ENCODE measurements at regions not wholly inside any gene's neighbourhood (a gene's known extent, or its start where the extent isn't known, plus 50 kb on each side); places are given as distances from the start of the nearest gene placed in this dataset.

DNA sequence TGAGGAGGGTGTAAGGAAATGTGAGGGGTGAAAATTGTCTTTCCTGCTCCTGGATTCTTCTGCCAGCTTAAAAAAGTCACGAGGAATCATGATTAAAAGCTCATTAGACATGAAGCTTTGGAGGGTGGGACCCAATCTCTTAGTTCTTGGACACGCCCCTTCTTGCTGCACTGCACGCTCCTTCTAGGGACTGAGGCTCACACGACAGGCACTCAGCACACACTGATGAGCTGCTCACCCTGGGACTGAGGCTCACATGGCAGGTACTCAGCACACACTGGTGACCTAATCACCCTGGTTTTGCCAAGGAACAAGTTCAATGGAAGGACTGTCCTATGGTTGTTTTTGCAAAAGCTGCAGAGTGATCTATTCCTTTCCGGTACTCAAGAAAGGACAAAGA, 65.8 kb upstream of the ELMO1 start:
- H3K27me3 ChIP-seq = no peaks in the 10 kb centered on the region
- H3K4me3 ChIP-seq = no peak overlapping the region
- no peaks in the 10 kb centered on the region for H3K36me3 ChIP-seq
- no peak for DNase-seq
- no peaks in the 10 kb centered on the region for H3K9me3 ChIP-seq
- H3K4me1 ChIP-seq = no peaks in the 10 kb centered on the region
- intact Hi-C loops (cut with DNase I) = no loop called here
- 69 to 73% methylated on average over 5 of the region's 5 CpGs for WGBS, 2 donors
- H3K27ac ChIP-seq = no peak overlapping the region
- TF ChIP-seq POLR2AphosphoS5 (IDR thresholded peaks at IDR 0.05) (no peak), POLR2A (IDR thresholded peaks at IDR 0.05) (no peak), EP300 (IDR thresholded peaks at IDR 0.05) (no peak)
- TF ChIP-seq, protein P1, sequence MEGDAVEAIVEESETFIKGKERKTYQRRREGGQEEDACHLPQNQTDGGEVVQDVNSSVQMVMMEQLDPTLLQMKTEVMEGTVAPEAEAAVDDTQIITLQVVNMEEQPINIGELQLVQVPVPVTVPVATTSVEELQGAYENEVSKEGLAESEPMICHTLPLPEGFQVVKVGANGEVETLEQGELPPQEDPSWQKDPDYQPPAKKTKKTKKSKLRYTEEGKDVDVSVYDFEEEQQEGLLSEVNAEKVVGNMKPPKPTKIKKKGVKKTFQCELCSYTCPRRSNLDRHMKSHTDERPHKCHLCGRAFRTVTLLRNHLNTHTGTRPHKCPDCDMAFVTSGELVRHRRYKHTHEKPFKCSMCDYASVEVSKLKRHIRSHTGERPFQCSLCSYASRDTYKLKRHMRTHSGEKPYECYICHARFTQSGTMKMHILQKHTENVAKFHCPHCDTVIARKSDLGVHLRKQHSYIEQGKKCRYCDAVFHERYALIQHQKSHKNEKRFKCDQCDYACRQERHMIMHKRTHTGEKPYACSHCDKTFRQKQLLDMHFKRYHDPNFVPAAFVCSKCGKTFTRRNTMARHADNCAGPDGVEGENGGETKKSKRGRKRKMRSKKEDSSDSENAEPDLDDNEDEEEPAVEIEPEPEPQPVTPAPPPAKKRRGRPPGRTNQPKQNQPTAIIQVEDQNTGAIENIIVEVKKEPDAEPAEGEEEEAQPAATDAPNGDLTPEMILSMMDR (IDR thresholded peaks at IDR 0.05) = no peak

DNA sequence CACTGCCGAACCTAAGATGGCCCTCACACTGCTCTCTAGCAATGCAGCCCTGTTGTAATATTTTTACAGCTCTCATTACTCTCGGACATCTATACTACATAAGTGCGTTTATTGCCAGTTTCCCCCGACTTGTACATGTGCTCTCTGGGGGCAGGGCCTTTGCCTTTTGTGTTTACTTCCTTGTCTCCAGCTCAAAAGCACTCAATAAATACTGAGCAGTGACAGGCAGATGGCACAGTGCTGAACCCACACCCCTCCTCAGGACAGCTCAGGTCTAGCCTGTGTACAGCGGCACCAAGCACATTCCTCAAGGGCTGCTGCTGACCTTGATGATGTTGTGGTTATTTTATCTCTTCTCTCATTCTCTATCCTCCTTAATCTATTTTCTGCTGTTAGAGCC, 68.0 kb upstream of the ELMO1 start:
- intact Hi-C loops (cut with DNase I) = no loop called here
- TF ChIP-seq EP300 (IDR thresholded peaks at IDR 0.05) (no peak), POLR2AphosphoS5 (IDR thresholded peaks at IDR 0.05) (no peak), POLR2A (IDR thresholded peaks at IDR 0.05) (no peak)
- TF ChIP-seq, protein P1 (IDR thresholded peaks at IDR 0.05) = no peak

DNA sequence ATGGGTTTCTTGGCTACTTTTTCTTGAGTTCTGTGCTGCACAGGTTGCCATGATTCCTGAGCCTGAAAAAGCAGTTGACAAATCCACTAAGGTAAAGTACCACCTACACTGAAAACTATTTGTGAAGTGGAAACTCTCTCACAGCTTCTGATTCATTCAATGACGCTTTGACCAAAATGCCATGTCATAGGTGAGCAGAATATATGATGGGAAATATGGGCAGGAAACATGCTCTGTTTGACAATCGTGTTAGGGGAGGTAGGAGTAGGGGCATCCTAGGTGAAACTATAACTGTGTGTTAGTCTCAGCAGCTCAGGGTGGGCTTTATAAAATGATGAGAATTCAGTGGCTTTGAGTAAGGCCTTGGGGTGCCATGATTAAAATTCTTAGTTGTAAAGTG, 69.6 kb upstream of the ELMO1 start:
- H3K9me3 ChIP-seq = peaks cover 0 to 3% (median 0%) of the 10 kb centered on the region in 4 donors
- no peaks in the 10 kb centered on the region for H3K4me1 ChIP-seq
- DNase-seq = no peak
- intact Hi-C loops (cut with DNase I) = no loop called here
- H3K36me3 ChIP-seq = no peaks in the 10 kb centered on the region
- no peak overlapping the region for H3K4me3 ChIP-seq
- WGBS, 2 donors = 83 to 89% methylated on average over 2 of the region's 2 CpGs
- TF ChIP-seq POLR2AphosphoS5 (IDR thresholded peaks at IDR 0.05) = no peak
- TF ChIP-seq, protein P1 (IDR thresholded peaks at IDR 0.05) = no peak
- TF ChIP-seq POLR2A (IDR thresholded peaks at IDR 0.05) = no peak
- TF ChIP-seq EP300 (IDR thresholded peaks at IDR 0.05) = no peak
- H3K27ac ChIP-seq = no peak overlapping the region
- H3K27me3 ChIP-seq = no peaks in the 10 kb centered on the region

More for the DNA sequence above, 68.0 kb upstream of the ELMO1 start:
- H3K36me3 ChIP-seq = no peaks in the 10 kb centered on the region
- H3K4me3 ChIP-seq = no peak overlapping the region
- no peaks in the 10 kb centered on the region for H3K27me3 ChIP-seq
- 23 to 59% methylated on average over 5 of the region's 5 CpGs for WGBS, 2 donors
- no peak for DNase-seq
- no peak overlapping the region for H3K27ac ChIP-seq
- H3K9me3 ChIP-seq = peaks cover 0 to 3% (median 0%) of the 10 kb centered on the region in 4 donors
- no peaks in the 10 kb centered on the region for H3K4me1 ChIP-seq

DNA sequence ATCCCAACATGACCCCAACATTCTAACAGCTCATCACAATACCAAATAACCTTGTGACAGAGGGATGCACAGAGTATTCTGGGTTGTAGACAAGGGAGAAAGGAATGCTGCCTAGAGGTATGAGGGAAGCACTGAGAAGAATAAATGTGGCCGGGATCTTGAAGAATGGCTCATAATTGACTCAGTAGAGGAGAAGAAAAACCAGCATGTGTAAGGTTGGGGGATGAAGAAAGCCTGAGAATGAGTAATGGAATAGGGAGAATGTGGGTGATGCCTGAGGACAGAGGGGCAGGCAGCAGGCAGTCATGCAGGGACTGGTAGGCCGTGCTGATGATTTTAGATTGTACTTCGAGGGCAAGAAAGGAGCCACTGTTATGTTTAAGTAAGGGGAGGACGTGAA, 75.4 kb upstream of the ELMO1 start:
- Histone ChIP-seq H3K36me3 (no peaks in the 10 kb centered on the region), H3K4me3 (no peak overlapping the region), H3K27ac (no peak overlapping the region), H3K4me1 (no peaks in the 10 kb centered on the region), H3K27me3 (no peaks in the 10 kb centered on the region), H3K9me3 (peaks cover 0 to 3% (median 0%) of the 10 kb centered on the region in 4 donors)
- DNase-seq = no peak
- intact Hi-C loops (cut with DNase I) = no loop called here
- WGBS, 2 donors = 78 to 79% methylated on average over 4 of the region's 4 CpGs
- TF ChIP-seq POLR2AphosphoS5 (IDR thresholded peaks at IDR 0.05) (no peak), POLR2A (IDR thresholded peaks at IDR 0.05) (no peak), EP300 (IDR thresholded peaks at IDR 0.05) (no peak)
- TF ChIP-seq, protein P1 (IDR thresholded peaks at IDR 0.05) = no peak

DNA sequence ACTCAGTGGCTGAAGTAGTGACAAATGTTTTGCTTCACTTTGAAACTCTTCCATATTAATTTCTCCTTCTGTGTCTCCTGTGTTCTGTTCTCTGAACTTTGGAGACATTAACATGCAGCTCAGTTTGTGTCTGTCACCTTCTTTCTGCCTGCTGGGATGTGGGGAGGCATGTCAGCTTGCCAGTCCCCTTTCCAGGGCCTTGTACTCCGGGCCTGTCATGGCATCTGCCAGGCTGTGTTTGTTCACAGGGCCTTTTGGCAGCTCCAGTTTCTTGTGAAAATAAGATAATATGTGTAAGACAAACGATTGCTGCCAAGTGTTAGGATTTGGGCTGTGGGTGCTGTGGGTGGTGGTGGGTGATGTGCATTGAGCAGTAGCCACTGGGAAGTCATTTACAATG, 76.1 kb upstream of the ELMO1 start:
- WGBS, 2 donors = 42 to 67% methylated on average over 2 of the region's 2 CpGs
- intact Hi-C loops (cut with DNase I) = no loop called here
- Histone ChIP-seq H3K4me1 (no peaks in the 10 kb centered on the region), H3K9me3 (peaks cover 0 to 3% (median 0%) of the 10 kb centered on the region in 4 donors), H3K4me3 (no peak overlapping the region), H3K27ac (no peak overlapping the region), H3K36me3 (no peaks in the 10 kb centered on the region), H3K27me3 (no peaks in the 10 kb centered on the region)
- TF ChIP-seq POLR2A (IDR thresholded peaks at IDR 0.05) = no peak
- TF ChIP-seq, protein P1 (IDR thresholded peaks at IDR 0.05) = no peak
- no peak for TF ChIP-seq EP300 (IDR thresholded peaks at IDR 0.05)
- TF ChIP-seq POLR2AphosphoS5 (IDR thresholded peaks at IDR 0.05) = no peak
- DNase-seq = no peak

Data from sigmoid colon (tissue), 6 donors.